NCI-H2081 (cell line): ENCODE measurements at regions not wholly inside any gene's neighbourhood (a gene's known extent, or its start where the extent isn't known, plus 50 kb on each side); places are given as distances from the start of the nearest gene placed in this dataset.

Experiments
- DNase-seq, 2 experiments: peaks; one replicate each; lab custom pipeline; 2025; lab: John Stamatoyannopoulos, UW

GRCh38 chr12:89994911-89995310, 286.3 kb upstream of the ATP2B1 start:
- no peak for DNase-seq

GRCh38 chr12:89993632-89994031, 285.0 kb upstream of the ATP2B1 start:
- no peak for DNase-seq

GRCh38 chr12:89992668-89993451, 284.2 kb upstream of the ATP2B1 start:
- no peak for DNase-seq

DNA sequence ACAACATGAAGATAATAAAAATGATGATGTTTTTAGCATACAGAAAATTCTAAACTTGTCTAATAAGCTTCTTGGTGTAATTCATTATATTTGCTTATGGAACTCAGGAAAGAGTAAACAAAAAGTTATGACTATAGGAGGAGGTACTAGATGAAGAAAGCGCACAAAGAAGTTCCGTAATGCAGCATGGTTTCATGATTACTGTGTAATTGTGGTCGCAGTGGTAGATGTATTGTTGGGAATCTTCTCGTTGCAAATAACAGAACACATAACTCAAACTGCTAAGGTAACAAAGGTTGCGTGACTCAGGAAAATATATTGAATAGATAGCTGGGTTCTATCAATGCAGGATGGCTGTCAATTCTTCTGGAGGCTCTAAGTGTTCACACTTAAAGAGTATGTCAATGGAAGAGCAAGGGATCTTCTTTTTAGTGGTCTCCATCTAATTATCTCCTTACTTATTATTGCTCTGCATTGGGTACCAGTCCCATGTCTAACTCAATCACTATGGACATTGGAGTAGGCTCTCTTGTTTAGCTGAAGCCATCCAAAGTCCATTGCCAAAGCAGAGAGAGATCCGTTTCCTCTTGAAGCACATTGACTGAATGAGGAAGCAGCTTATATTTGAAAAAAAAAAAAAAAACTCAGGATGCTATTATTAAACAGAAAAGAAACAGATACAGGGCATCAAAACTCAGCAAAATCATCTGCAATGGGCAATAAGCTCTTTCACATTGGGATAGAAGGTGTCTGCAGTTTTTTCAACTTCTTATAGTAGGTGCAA, 283.4 kb upstream of the ATP2B1 start:
- no peak for DNase-seq

GRCh38 chr12:89988188-89988915, 279.7 kb upstream of the ATP2B1 start:
- DNase-seq, result no peak

GRCh38 chr12:89985935-89986334, 277.3 kb upstream of the ATP2B1 start:
- DNase-seq, result no peak

- no peak for DNase-seq
Observed at GRCh38 chr12:89984846-89985245, 276.2 kb upstream of the ATP2B1 start.

- no peak for DNase-seq
Observed at GRCh38 chr12:89983622-89984021, 275.0 kb upstream of the ATP2B1 start.

DNA sequence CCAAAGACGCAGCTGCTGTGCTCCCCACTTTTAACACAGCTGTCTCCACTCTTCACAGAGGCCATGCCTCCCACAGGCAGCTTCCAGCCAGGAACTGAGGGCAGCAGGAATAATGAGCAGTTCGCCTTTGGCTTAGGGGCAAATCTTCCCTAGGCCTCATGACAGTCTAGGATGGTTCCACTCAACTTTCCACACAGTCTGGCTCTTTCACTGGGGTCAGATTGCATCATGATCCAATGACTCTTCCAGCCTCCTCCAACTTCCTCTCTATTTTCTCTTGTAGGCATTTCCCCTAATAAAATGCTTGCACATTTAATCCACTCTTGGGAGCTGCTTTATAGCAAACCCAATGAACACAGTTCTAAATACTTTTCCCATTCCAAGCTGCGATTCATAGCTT, 271.6 kb upstream of the ATP2B1 start:
- DNase-seq, result no peak

DNA sequence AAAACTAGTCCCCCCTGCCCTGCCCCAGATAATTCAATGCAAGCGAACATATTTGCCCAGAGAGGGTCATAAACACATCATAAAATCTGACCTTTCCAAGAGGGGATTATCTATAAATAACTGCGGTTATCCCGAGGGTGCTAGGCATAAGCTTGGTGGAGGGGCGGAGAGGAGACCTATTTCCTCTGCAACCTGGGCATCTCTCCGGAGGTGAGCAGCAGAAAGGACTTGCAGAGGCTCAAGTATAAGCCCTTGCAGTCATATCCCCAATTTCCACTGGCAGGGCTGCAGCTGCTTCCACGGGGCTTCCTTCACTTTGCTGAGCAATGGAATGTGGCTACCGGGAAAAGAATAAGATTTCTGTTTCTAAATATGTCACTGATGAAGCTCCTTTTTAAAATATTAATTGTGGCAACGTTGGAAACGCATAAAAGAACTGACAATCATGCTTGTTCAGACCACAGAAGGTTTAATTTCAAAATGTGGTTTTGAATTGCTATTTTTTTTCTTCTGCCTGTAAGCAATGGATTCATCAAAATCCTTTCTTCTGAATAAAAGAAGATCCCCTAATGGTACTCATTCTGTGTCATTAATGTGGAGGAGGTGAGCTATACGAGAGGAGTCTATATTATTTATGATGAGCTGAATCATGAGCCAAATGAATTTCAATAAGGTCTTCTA, 268.9 kb upstream of the ATP2B1 start:
- DNase-seq, result no peak

DNA sequence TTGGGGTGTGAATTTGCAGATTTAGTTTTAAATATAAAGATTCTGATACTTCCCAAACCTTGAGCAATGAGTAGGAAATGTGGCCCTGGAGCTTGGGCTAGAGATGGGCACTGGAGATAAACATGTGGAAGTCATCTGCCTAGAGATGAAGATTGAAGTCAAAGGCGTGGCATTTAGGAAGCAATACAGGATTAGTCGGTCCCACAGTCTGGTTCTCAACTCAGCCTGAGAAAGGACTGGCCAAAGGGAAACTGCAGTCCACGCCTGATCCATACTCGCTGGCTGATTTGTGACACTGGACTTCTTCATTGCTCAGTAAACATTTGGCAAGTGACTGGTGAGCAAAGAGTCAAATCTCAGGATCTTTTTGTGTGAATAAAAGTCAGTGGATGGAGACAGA, 268.2 kb upstream of the ATP2B1 start:
- DNase-seq, result no peak

DNA sequence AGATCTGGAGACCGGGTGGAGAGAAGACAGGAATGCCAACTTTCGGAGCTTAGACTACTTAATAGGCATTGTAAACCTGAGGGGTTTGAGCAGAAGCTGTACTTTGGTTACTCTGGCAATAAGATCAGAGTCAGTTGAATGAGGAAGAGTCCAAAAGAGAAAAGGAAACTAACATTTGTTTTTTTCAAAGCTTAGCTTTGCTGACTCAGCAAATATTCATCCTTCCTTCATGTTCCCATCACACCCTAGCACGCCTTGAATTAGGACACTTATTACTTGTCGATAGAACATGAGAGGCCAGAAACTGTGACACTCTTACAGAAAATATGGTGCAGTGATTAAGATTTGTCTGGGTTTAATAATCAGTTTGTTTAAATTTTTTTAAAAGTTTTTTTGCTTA, 266.9 kb upstream of the ATP2B1 start:
- no peak for DNase-seq

DNA sequence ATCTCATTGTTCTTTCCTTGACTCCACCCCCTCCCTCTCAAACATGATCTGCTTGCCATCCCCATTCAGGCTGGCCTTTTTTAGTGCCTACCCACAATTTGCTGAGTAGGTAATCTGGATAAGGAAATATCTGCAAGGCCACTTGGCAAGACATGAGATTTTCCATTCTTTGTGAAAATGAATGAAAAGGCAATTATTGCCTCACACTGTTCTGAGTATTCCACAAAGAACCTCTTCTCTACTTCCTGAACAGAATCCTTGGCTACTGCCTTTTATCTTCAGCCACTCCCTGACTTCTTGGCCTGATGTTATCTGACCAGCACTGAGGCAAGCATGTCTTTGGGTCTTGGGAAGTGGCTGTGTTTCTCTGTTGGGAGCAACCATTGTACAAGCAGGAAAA, 263.2 kb upstream of the ATP2B1 start:
- no peak for DNase-seq

DNA sequence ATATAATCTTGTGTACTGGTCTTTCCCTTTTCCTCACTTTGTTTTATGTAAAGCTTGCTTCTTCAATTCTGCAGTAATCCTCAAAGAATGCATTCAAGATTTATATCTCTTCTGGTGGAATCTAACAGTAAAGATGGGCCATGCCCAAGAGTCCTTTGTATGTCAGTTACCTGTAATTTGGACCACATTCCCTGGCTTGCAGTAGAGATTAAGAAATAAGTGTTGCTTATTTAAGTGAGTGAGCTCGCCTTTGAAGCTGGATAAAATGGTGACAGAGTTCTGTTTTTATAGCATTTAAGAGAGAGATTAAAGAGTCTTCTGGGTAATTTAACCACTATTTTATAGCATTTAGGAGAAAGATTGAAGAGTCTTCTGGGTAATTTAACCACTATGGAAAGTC, 262.1 kb upstream of the ATP2B1 start:
- DNase-seq, result no peak

- DNase-seq, result no peak
Observed at GRCh38 chr12:89969093-89969492, 260.5 kb upstream of the ATP2B1 start.

DNA sequence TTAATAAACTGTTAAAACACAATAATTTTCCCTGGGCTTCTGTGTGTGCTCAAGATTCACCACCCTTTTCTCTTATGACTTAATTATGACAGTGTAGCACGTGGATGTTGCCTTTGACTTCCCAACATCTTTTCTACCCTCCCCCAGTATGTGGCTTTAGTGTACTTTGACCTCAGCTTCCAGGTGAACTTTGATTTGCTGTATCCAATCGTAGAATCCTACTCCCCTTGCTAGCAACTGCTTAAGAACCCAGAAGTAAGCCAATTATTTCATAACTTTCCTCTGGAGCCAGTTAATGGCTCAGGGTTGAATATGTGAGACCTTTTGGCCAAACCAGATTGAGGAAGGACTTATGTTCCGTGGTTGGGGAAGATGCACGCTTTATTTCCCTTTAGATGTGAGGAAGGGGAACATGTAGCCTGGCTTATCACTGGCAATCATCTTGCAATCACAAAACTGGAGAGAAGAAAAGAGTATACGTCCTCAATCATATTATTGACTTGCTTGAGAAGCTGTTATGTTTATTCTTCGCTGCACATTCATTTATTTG, 259.6 kb upstream of the ATP2B1 start:
- no peak for DNase-seq

- DNase-seq, result no peak
Observed at GRCh38 chr12:89966495-89967240, 258.0 kb upstream of the ATP2B1 start.

DNA sequence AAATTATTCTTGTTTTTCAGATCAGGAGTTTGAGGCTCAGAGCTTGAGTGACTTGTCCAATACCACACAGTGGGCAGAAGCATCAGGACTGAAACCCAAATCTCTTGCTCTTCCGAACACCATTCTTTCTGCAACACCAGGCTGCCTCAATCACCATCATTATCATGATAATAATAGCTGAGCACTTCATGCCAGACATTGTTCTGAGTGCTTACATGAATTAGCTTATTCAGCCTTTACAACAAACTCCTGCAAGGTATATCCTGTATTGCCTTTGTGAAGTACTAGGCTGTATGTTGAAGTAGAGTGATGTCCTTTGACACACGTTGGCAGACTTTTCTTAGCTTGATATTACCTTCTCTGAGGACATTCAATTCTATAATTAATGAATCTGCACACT, 257.4 kb upstream of the ATP2B1 start:
- no peak for DNase-seq

GRCh38 chr12:89962648-89963047, 254.0 kb upstream of the ATP2B1 start:
- no peak for DNase-seq

GRCh38 chr12:89960607-89961394, 252.2 kb upstream of the ATP2B1 start:
- DNase-seq, result no peak
